Adrenal gland (tissue), 5 donors: ENCODE measurements at regions not wholly inside any gene's neighbourhood (a gene's known extent, or its start where the extent isn't known, plus 50 kb on each side); places are given as distances from the start of the nearest gene placed in this dataset.

ENCODE experiments used
- POLR2A ChIP-seq, 2 donors: fragments of 450-650 bp; IDR thresholded peaks; one replicate each; pipeline ENCODE4 v1.6.1; 2017; ENCODE audit warnings: antibody characterized with exemption in 2 of 2, mild to moderate bottlenecking in 2 of 2, moderate library complexity in 1 of 2
- TF ChIP-seq, protein P1 (sequence below), 6 experiments: fragments of 450-650 bp in 4 of 6; fragments of 200-600 bp in 2 of 6; sonication (generic) in 1 of 6; IDR thresholded peaks; 1 replicate in 5 of 6; 2 replicates in 1 of 6; pipeline versions ENCODE4 v1.5.1 to v1.8.0; 2016 to 2021; ENCODE audit warnings: antibody characterized with exemption in 6 of 6, mild to moderate bottlenecking in 2 of 6, moderate library complexity in 1 of 6
- donor health status: DM: no; HTN: no; CAD: no.

DNA sequence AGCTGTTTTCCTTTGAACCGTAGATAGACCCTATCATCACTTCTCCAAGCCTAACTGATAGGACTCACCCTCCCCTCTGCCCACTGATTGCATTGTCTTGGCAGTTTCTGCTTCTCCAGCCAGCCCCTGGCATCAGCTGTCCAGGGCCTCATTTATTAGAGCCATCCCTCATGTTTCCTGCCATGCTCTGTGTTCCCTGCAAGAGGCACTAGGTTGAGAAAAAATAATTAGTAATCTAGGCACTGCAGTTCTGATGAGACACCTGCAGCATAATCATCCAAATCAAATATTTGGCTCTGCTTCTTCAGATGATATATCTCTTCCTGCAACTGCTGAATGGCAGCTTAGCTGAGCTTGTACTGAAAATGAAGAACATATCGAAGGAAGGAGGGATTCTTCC lies 303.0 kb upstream of the TLE4 start:
- no peak for TF ChIP-seq POLR2A (IDR thresholded peaks at IDR 0.05)
- TF ChIP-seq, protein P1, sequence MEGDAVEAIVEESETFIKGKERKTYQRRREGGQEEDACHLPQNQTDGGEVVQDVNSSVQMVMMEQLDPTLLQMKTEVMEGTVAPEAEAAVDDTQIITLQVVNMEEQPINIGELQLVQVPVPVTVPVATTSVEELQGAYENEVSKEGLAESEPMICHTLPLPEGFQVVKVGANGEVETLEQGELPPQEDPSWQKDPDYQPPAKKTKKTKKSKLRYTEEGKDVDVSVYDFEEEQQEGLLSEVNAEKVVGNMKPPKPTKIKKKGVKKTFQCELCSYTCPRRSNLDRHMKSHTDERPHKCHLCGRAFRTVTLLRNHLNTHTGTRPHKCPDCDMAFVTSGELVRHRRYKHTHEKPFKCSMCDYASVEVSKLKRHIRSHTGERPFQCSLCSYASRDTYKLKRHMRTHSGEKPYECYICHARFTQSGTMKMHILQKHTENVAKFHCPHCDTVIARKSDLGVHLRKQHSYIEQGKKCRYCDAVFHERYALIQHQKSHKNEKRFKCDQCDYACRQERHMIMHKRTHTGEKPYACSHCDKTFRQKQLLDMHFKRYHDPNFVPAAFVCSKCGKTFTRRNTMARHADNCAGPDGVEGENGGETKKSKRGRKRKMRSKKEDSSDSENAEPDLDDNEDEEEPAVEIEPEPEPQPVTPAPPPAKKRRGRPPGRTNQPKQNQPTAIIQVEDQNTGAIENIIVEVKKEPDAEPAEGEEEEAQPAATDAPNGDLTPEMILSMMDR (IDR thresholded peaks at IDR 0.05), result no peak
